ENCODE measurements at regions not wholly inside any gene's neighbourhood (a gene's known extent, or its start where the extent isn't known, plus 50 kb on each side); places are given as distances from the start of the nearest gene placed in this dataset.
"Not testable (repeated sequence)": the region's sequence is repeated elsewhere in the genome, so short reads cannot be mapped to it uniquely, and the experiment has no call there.

- H3K27ac ChIP-seq, result no peak overlapping the region
- no peak for TF ChIP-seq ZFX (IDR thresholded peaks at IDR 0.05; ENCODE audit: borderline replicate concordance)
- TF ChIP-seq CTCF (IDR thresholded peaks at IDR 0.05), result no peak
Observed at GRCh38 chr1:88503646-88504045, 180.4 kb upstream of the PKN2 start.

- TF ChIP-seq CTCF (IDR thresholded peaks at IDR 0.05), result no peak
- TF ChIP-seq ZFX (IDR thresholded peaks at IDR 0.05; ENCODE audit: borderline replicate concordance), result no peak
Observed at GRCh38 chr1:88504601-88505000, 179.5 kb upstream of the PKN2 start.

GRCh38 chr1:88509379-88509778, 174.7 kb upstream of the PKN2 start:
- no peak overlapping the region for H3K27ac ChIP-seq
- no peak for TF ChIP-seq ZFX (IDR thresholded peaks at IDR 0.05; ENCODE audit: borderline replicate concordance)

More at GRCh38 chr1:88504601-88505000, 179.5 kb upstream of the PKN2 start:
- no peak overlapping the region for H3K27ac ChIP-seq

- no peak for TF ChIP-seq CTCF (IDR thresholded peaks at IDR 0.05)
- TF ChIP-seq ZFX (IDR thresholded peaks at IDR 0.05; ENCODE audit: borderline replicate concordance), result no peak
- H3K27ac ChIP-seq, result no peak overlapping the region
Observed at GRCh38 chr1:88514544-88515060, 169.5 kb upstream of the PKN2 start.

- not testable (repeated sequence) for H3K27ac ChIP-seq
Observed at GRCh38 chr1:88517499-88517898, 166.6 kb upstream of the PKN2 start.

- no peak overlapping the region for H3K27ac ChIP-seq
- no peak for TF ChIP-seq ZFX (IDR thresholded peaks at IDR 0.05; ENCODE audit: borderline replicate concordance)
- TF ChIP-seq CTCF (IDR thresholded peaks at IDR 0.05), result no peak
Observed at GRCh38 chr1:88519156-88519555, 164.9 kb upstream of the PKN2 start.

- no peak overlapping the region for H3K27ac ChIP-seq
Observed at GRCh38 chr1:88523854-88524528, 160.1 kb upstream of the PKN2 start.

GRCh38 chr1:88526456-88526855, 157.6 kb upstream of the PKN2 start:
- TF ChIP-seq CTCF (IDR thresholded peaks at IDR 0.05) (no peak), ZFX (IDR thresholded peaks at IDR 0.05; ENCODE audit: borderline replicate concordance) (no peak)
- H3K27ac ChIP-seq, result no peak overlapping the region

More at GRCh38 chr1:88523854-88524528, 160.1 kb upstream of the PKN2 start:
- TF ChIP-seq ZFX (IDR thresholded peaks at IDR 0.05; ENCODE audit: borderline replicate concordance) (no peak), CTCF (IDR thresholded peaks at IDR 0.05) (no peak)
